Endodermal cell (in vitro differentiated cells): ENCODE measurements at regions not wholly inside any gene's neighbourhood (a gene's known extent, or its start where the extent isn't known, plus 50 kb on each side); places are given as distances from the start of the nearest gene placed in this dataset.

ENCODE experiments used
- DNase-seq: peaks from one replicate; pipeline ENCODE4 v3.0.0-alpha.2; 2017
- H3K27ac ChIP-seq: 2 replicates; pipeline ENCODE4 v1.5.1; 2013; ENCODE audit warnings: mild to moderate bottlenecking, low read depth, low read length, moderate library complexity
- H3K27me3 ChIP-seq: 2 replicates; pipeline ENCODE4 v1.6.1; 2013; ENCODE audit warnings: mild to moderate bottlenecking, low read length, moderate library complexity; ENCODE audit not compliant: insufficient read depth, control insufficient read depth, poor library complexity, severe bottlenecking
- H3K36me3 ChIP-seq: 2 replicates; pipeline ENCODE4 v1.7.0; 2013; ENCODE audit warnings: mild to moderate bottlenecking, low read length, moderate library complexity; ENCODE audit not compliant: control insufficient read depth, insufficient read depth
- H3K4me1 ChIP-seq: one replicate; pipeline ENCODE4 v1.7.0; 2013; ENCODE audit warnings: low read length; ENCODE audit not compliant: control insufficient read depth, insufficient read depth
- H3K4me3 ChIP-seq: 2 replicates; pipeline ENCODE4 v1.5.1; 2013; ENCODE audit warnings: mild to moderate bottlenecking, low read length, moderate library complexity
- H3K9ac ChIP-seq: 2 replicates; pipeline ENCODE4 v1.6.1; 2013; ENCODE audit warnings: mild to moderate bottlenecking, low read length, moderate library complexity; ENCODE audit not compliant: poor library complexity, severe bottlenecking; ENCODE audit errors: extremely low read depth
- H3K9me3 ChIP-seq: 2 replicates; pipeline ENCODE4 v1.6.1; 2013; ENCODE audit warnings: mild to moderate bottlenecking, low read length, moderate library complexity; ENCODE audit not compliant: control insufficient read depth
- H3K27ac Mint-ChIP-seq: 2 replicates; pipeline ENCODE4 v1.8.0; 2020; ENCODE audit warnings: mixed read lengths
- H3K27me3 Mint-ChIP-seq: 2 replicates; pipeline ENCODE4 v1.8.0; 2021; ENCODE audit warnings: mild to moderate bottlenecking, mixed read lengths; ENCODE audit not compliant: insufficient read depth
- H3K36me3 Mint-ChIP-seq: 2 replicates; pipeline ENCODE4 v1.8.0; 2020; ENCODE audit warnings: low read depth, mixed read lengths
- H3K4me1 Mint-ChIP-seq: 2 replicates; pipeline ENCODE4 v1.8.0; 2020; ENCODE audit warnings: mixed read lengths
- H3K4me3 Mint-ChIP-seq: 2 replicates; pipeline ENCODE4 v1.8.0; 2020; ENCODE audit warnings: mild to moderate bottlenecking, moderate library complexity, mixed read lengths
- H3K9me3 Mint-ChIP-seq: 2 replicates; pipeline ENCODE4 v1.8.0; 2020; ENCODE audit warnings: mild to moderate bottlenecking, mixed read lengths
- CTCF ChIP-seq: fragments of 200-600 bp; sonication (generic); conservative IDR thresholded peaks from 2 replicates; pipeline ENCODE4 v1.5.0; 2021; ENCODE audit warnings: antibody characterized with exemption, mild to moderate bottlenecking
- whole genome bisulfite sequencing, 2 experiments: methylation state at CpG; one replicate each; pipeline versions ENCODE4 v1.1.5 to v1.1.7; 2013; ENCODE audit warnings: missing lambda C conversion rate in 2 of 2, mixed read lengths in 1 of 2; ENCODE audit not compliant: insufficient coverage in 1 of 2, insufficient read length in 1 of 2; 5-methylcytosine and 5-hydroxymethylcytosine counted together

- Histone ChIP-seq H3K27ac (no peak overlapping the region), H3K36me3 (no peaks in the 10 kb centered on the region), H3K4me3 (no peak overlapping the region), H3K4me1 (no peaks in the 10 kb centered on the region), H3K27me3 (no peaks in the 10 kb centered on the region), H3K9me3 (no peaks in the 10 kb centered on the region), H3K9ac (no peak overlapping the region)
- no peaks in the 10 kb centered on the region for H3K36me3 Mint-ChIP-seq
- no peaks in the 10 kb centered on the region for H3K4me1 Mint-ChIP-seq
- no peaks in the 10 kb centered on the region for H3K9me3 Mint-ChIP-seq
- no peak overlapping the region for H3K4me3 Mint-ChIP-seq
- WGBS, 2 experiments: 93% methylated on average over 1 of the region's 1 CpG; no CpG with 5 or more reads in 1 of the 2 experiments
- no peaks in the 10 kb centered on the region for H3K27me3 Mint-ChIP-seq
- TF ChIP-seq CTCF: no peak
- DNase-seq: no peak
- no peak overlapping the region for H3K27ac Mint-ChIP-seq
Measured at GRCh38 chr4:124762956-124763355, 50.4 kb upstream of the ANKRD50 start.
